Endothelial cell of umbilical vein (primary cell): ENCODE measurements at regions not wholly inside any gene's neighbourhood (a gene's known extent, or its start where the extent isn't known, plus 50 kb on each side); places are given as distances from the start of the nearest gene placed in this dataset.

Experiments
- BruUV-seq: library from RNA; stranded (reverse); fragments of 400-500 nt; replicated peaks from 2 replicates; lab custom pipeline; 2021; lab: Mats Ljungman, UMichigan
- CTCF ChIA-PET: fragments of 300-600, 350-600 bp; sonication (Branson Sonifier 250); formaldehyde crosslinking; loops from one replicate; lab custom pipeline; 2021; ENCODE audit warnings: antibody characterized with exemption, inconsistent platforms; lab: Charles Lee
- POLR2A ChIA-PET: fragments of 300-600, 350-600 bp; sonication (Branson Sonifier 250); formaldehyde crosslinking; loops from one replicate; lab custom pipeline; 2021; ENCODE audit warnings: antibody characterized with exemption, inconsistent platforms; lab: Charles Lee
- DNase-seq: peaks from one replicate; pipeline ENCODE4 v3.0.0-alpha.2; 2011; ENCODE audit warnings: low read depth, low spot score
- FAIRE-seq: peaks from 2 replicates; lab custom pipeline; 2011; peaks lifted over from hg19 to GRCh38; lab: Jason Lieb, UNC
- H2AFZ ChIP-seq: 2 replicates; pipeline ENCODE4 v1.6.0; 2012; ENCODE audit warnings: low read depth, low read length, control low read depth, inconsistent platforms
- H3K27ac ChIP-seq: 2 replicates; pipeline ENCODE4 v1.5.1; 2011; ENCODE audit warnings: low read depth, mild to moderate bottlenecking, control low read depth, low read length, moderate library complexity; ENCODE audit not compliant: insufficient read depth
- H3K27me3 ChIP-seq, 2 experiments: 2 replicates each; pipeline versions ENCODE4 v1.6.0 to v1.6.1; 2011; ENCODE audit warnings: low read length in 2 of 2, mixed read lengths in 1 of 2; ENCODE audit not compliant: control insufficient read depth in 2 of 2, insufficient read depth in 2 of 2
- H3K36me3 ChIP-seq, 2 experiments: 2 replicates in 1 of 2; 3 replicates in 1 of 2; pipeline ENCODE4 v1.5.1; 2011; ENCODE audit warnings: low read length in 2 of 2, mild to moderate bottlenecking in 1 of 2, moderate library complexity in 1 of 2; ENCODE audit not compliant: control insufficient read depth in 2 of 2, insufficient read depth in 2 of 2; ENCODE audit errors: extremely low read depth in 1 of 2
- H3K4me1 ChIP-seq: 3 replicates; pipeline ENCODE4 v1.5.1; 2011; ENCODE audit warnings: mild to moderate bottlenecking, low read length; ENCODE audit not compliant: control insufficient read depth, insufficient read depth; ENCODE audit errors: extremely low read depth
- H3K4me2 ChIP-seq: 2 replicates; pipeline ENCODE4 v1.6.1; 2011; ENCODE audit warnings: low read length, control low read depth, mixed read lengths; ENCODE audit not compliant: insufficient read depth
- H3K4me3 ChIP-seq, 3 experiments: fragments of 200-600 bp in 1 of 3; sonication (generic), shearing (Covaris generic) in 1 of 3; replicated peaks in 1 of 3; 2 replicates each; pipeline ENCODE4 v1.5.1; 2011 to 2016; ENCODE audit warnings: control low read depth in 3 of 3, low read length in 3 of 3, mild to moderate bottlenecking in 2 of 3, inconsistent platforms in 1 of 3, low read depth in 1 of 3, moderate library complexity in 1 of 3; ENCODE audit not compliant: insufficient read depth in 1 of 3
- H3K79me2 ChIP-seq: 2 replicates; pipeline ENCODE4 v1.6.0; 2012; ENCODE audit warnings: low read length, inconsistent platforms; ENCODE audit not compliant: control insufficient read depth, insufficient read depth
- H3K9ac ChIP-seq: replicated peaks from 2 replicates; pipeline ENCODE3; 2011; ENCODE audit warnings: low read length, control low read depth; ENCODE audit not compliant: insufficient read depth; ENCODE audit errors: extremely low read depth
- H3K9me1 ChIP-seq: replicated peaks from 3 replicates; pipeline ENCODE4 v1.6.0; 2011; ENCODE audit warnings: mild to moderate bottlenecking, low read length; ENCODE audit not compliant: control insufficient read depth, insufficient read depth; ENCODE audit errors: extremely low read depth
- H3K9me3 ChIP-seq: replicated peaks from 2 replicates; pipeline ENCODE4 v1.5.1; 2012; ENCODE audit warnings: low read length, inconsistent platforms; ENCODE audit not compliant: control insufficient read depth, insufficient read depth
- H4K20me1 ChIP-seq: replicated peaks from 2 replicates; pipeline ENCODE3; 2011; ENCODE audit warnings: mild to moderate bottlenecking, low read length; ENCODE audit not compliant: control insufficient read depth, insufficient read depth; ENCODE audit errors: extremely low read depth
- CTCF ChIP-seq, 2 donors: IDR thresholded peaks; 1 replicate in 1 of 2; 2 replicates in 1 of 2; pipeline ENCODE4 v1.5.1; 2011; ENCODE audit warnings: low read length in 2 of 2, mild to moderate bottlenecking in 2 of 2, moderate library complexity in 2 of 2, control low read depth in 1 of 2, inconsistent platforms in 1 of 2, low read depth in 1 of 2; ENCODE audit not compliant: insufficient read depth in 1 of 2; ENCODE audit errors: extremely low read depth in 1 of 2
- EZH2 ChIP-seq: IDR thresholded peaks from 2 replicates; pipeline ENCODE4 v1.6.1; 2012; ENCODE audit warnings: borderline replicate concordance, low read depth, mild to moderate bottlenecking, moderate library complexity, low read length, inconsistent platforms; ENCODE audit not compliant: severe bottlenecking
- FOS ChIP-seq: IDR thresholded peaks from 2 replicates; pipeline ENCODE4 v1.6.1; 2011; ENCODE audit warnings: mild to moderate bottlenecking, low read length, moderate library complexity, borderline replicate concordance; ENCODE audit not compliant: insufficient read depth
- GATA2 ChIP-seq: IDR thresholded peaks from 2 replicates; pipeline ENCODE4 v1.7.0; 2011; ENCODE audit warnings: low read depth, mild to moderate bottlenecking, moderate library complexity, mixed read lengths, low read length; ENCODE audit not compliant: insufficient read length, insufficient read depth
- JUN ChIP-seq: IDR thresholded peaks from 2 replicates; pipeline ENCODE4 v1.6.1; 2011; ENCODE audit warnings: borderline replicate concordance, low read depth; ENCODE audit not compliant: insufficient read length, insufficient read depth
- MAX ChIP-seq: IDR thresholded peaks from 2 replicates; pipeline ENCODE4 v1.6.1; 2011; ENCODE audit not compliant: insufficient read depth, insufficient read length
- MYC ChIP-seq: IDR thresholded peaks from one replicate; pipeline ENCODE4 v1.6.1; 2011; ENCODE audit warnings: mild to moderate bottlenecking, low read depth, low read length
- POLR2A ChIP-seq: IDR thresholded peaks from 2 replicates; pipeline ENCODE4 v1.6.1; 2012; ENCODE audit warnings: low read depth, mild to moderate bottlenecking, control low read depth, low read length
- POLR2AphosphoS5 ChIP-seq: IDR thresholded peaks from 2 replicates; pipeline ENCODE4 v1.6.1; 2012; ENCODE audit warnings: low read depth, mild to moderate bottlenecking, control low read depth, low read length, moderate library complexity; ENCODE audit not compliant: insufficient read depth
- dilution Hi-C: fragments of 300-500 bp; cut with MboI; formaldehyde crosslinking; loops from one replicate; pipeline ENCODE4 v1.15.0; 2019; ENCODE audit warnings: low sequenced_read_pairs; ENCODE audit not compliant: extremely low pct_ligation_motif_present
- intact Hi-C: fragments of 100-400 bp; cut with micrococcal nuclease; formaldehyde crosslinking; loops from one replicate; pipeline ENCODE4 v1.10.0; 2022

DNA sequence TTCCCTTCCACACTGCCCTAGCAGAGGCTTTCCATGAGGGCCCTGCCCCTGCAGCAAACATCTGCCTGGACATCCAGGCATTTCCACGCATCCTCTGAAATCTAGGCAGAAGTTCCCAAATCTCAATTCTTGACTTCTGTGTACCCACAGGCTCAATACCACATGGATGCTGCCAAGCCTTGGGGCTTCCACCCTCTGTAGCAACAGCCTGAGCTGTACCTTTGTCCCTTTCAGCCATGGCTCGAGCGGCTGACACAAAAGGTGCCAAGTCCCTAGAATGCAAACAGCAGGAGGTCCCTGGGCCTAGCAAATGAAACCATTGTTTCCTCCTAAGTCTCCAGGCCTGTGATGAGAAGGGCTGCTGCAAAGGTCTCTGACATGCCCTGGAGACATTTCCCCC, 744.5 kb upstream of the LINC00305 start:
- Histone ChIP-seq H4K20me1 (no peaks in the 10 kb centered on the region), H3K9me3 (peaks cover 4% of the 10 kb centered on the region), H3K4me3 (no peak overlapping the region), H3K27me3 (no peaks in the 10 kb centered on the region), H3K9me1 (no peaks in the 10 kb centered on the region), H2AFZ (no peak overlapping the region), H3K27ac (no peak overlapping the region), H3K9ac (no peak overlapping the region), H3K36me3 (no peaks in the 10 kb centered on the region), H3K4me2 (no peak overlapping the region), H3K79me2 (no peaks in the 10 kb centered on the region), H3K4me1 (no peaks in the 10 kb centered on the region)
- ChIA-PET POLR2A (no interaction called here), CTCF (no interaction called here)
- TF ChIP-seq POLR2AphosphoS5 (no peak), POLR2A (no peak), CTCF (IDR thresholded peaks at IDR 0.05; ENCODE audit: extremely low read depth in 1 of 2, insufficient read depth in 1 of 2, low read depth in 1 of 2, low read length in 2 of 2) (no peak), JUN (no peak), EZH2 (no peak), MAX (no peak), FOS (no peak), MYC (no peak), GATA2 (no peak)
- intact Hi-C loops (no loop called here), dilution Hi-C loops (no loop called here)
- DNase-seq, result no peak
- BruUV-seq, result no TSS peak
- FAIRE-seq, result no peak
